Stimulated activated CD4-positive, alpha-beta T cell treated with anti-CD3 and anti-CD28 coated beads, Interleukin-2, amount 100 ng/mL, for 48 hours (primary cell): ENCODE measurements at regions not wholly inside any gene's neighbourhood (a gene's known extent, or its start where the extent isn't known, plus 50 kb on each side); places are given as distances from the start of the nearest gene placed in this dataset.
A peak's percentile ranks its signal among the peaks of the same experiment; 100 is the strongest.
"Not testable (repeated sequence)": the region's sequence is repeated elsewhere in the genome, so short reads cannot be mapped to it uniquely, and the experiment has no call there.

Experiments used
- DNase-seq, 2 donors: peaks; one replicate each; pipeline ENCODE4 v3.0.0-alpha.2; 2020

GRCh38 chr20:57779401-57780003, 69.7 kb upstream of the PMEPA1 start:
- DNase-seq, result no peak

GRCh38 chr20:57777911-57778310, 68.1 kb upstream of the PMEPA1 start:
- no peak for DNase-seq

DNA sequence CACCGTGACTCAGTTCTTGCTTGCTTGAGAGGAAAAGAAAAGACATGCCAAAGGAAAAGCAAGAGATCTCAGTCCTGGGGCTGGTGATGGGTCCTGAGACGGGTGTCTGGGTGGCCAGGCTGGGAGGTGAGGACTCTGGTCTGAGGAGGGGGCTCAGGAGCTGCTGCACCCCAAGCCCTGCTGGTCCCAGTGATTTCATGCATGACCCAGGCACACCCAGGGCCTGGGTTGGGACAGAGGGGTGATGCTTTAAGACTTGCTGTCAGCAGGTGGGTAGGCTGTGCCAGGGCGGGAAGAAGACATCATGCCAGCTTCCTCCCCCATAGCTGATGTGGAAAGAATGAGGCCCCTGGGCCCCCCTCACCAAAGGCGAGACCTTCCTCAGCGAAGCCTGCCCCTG, 65.1 kb upstream of the PMEPA1 start:
- no peak for DNase-seq

DNA sequence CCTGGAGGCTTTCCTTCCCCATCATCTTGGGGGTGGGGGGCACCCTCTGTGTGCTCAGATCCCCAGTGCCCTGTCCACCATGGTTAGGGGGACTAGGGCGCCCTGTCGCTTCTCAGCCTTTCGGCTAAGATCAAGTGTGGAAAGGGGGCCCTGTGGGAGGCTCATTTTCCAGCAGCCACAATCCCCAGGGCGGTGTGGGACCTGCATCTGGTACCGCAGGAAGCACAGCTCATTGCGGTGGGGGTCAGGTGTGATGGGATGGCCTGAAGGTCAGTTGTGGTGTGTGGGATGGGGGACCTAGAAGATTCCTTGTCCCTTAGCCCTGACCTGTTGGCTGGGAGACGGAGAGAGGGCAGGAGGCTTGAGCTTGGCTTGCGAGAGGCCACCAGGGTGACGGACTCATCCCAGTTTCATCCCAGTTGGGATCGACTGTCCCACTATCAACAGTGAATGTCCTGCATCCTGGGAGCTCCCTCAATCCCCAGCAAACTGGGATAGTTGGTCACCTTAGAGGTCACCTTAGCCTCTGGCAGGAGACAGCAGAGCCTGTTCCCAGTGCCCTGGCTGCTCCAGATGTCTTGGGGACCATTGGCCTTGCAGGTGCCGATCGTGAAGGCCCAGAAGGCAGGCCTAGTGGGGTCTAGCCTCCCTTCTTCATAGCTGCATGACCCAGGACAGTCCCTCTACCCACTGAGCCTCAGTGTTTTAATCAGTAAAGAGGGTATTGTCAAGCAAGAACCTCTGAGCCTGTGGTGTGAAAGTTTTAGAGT, 64.5 kb upstream of the PMEPA1 start:
- DNase-seq, result no peak

GRCh38 chr20:57773059-57773815, 63.4 kb upstream of the PMEPA1 start:
- DNase-seq, result no peak

GRCh38 chr20:57772349-57772964, 62.6 kb upstream of the PMEPA1 start:
- DNase-seq, result peak in 1 of 2 donors; percentile 2

DNA sequence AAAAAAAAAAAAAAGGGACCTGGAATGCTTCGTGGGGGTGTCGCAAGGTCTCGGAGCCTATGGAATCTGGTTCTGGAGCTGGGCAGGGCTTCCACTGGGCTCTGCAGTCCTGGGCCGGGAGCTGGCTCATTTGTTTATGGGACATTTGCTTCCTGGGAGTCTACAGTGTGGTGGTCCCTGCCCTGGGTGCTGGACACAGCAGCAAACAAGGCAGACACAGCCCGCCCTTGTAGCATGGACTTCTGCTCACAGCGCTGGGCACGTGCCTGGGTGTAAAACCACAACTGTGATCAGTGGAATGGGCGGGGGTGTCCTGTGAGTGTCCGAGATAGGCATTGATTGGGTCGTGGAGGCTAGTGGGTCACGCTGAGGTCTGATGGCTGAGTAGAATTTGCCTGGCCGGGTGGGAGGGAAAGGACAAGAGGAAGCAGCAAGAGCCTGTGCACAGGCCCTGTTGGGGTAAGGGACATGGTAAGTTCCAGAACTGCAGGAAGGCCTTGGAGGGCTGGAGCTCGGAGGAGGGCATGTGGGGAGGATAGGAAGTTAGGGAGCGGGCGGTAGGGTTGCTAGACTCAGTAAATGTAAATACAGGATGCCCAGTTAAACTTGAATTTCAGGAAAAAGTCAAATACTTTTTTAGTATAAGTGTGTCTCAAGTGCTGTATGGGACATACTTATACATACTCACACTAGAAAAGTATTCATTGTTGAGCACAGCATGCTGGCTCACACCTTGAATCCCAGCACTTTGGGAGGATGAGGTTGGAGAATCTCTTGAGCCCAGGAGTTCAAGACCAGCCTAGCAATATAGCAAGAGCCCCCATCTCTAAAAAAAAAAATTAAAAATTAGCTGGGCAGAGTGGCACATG, 61.3 kb upstream of the PMEPA1 start:
- no peak for DNase-seq

GRCh38 chr20:57770401-57770800, 60.6 kb upstream of the PMEPA1 start:
- not testable (repeated sequence) for DNase-seq

DNA sequence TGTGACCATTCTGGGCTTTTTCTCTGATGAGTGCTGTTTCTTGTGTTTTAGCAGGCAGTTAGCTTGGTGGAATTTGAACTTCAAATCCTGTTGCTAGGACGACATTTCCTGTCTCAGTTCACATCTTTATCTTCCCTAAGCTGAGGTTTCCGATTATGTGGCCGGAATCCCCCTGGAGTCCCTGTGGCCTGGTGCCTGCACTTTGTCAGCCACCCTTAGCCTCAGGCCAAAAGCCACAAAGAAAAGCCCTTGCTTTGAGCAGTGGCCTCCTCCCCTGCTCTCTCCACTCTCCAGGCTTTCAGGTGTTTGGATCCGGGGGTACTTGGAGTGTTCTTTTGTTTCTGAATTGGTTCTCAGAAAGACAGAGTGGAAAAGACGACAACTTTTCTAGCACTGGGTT, 59.9 kb upstream of the PMEPA1 start:
- no peak for DNase-seq

DNA sequence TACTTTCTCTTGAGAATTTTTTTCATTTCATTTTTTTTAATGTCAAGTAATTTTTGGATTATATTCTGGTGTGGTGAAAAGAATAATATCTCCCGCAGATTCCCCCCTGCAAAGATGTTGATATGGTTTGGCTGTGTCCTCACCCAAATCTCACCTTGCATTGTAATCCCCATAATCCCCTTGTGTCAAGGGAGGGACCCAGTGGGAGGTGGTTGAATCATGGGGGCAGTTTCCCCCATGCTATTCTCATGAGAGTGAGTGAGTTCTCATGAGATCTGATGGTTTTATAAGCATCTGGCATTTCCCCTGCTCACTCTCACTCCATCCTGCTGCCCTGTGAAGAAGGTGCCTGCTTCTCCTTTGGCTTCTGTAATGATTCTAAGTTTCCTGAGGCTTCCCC, 58.7 kb upstream of the PMEPA1 start:
- DNase-seq, result no peak

- DNase-seq, result no peak
Measured at GRCh38 chr20:57767441-57767840, 57.6 kb upstream of the PMEPA1 start.

DNA sequence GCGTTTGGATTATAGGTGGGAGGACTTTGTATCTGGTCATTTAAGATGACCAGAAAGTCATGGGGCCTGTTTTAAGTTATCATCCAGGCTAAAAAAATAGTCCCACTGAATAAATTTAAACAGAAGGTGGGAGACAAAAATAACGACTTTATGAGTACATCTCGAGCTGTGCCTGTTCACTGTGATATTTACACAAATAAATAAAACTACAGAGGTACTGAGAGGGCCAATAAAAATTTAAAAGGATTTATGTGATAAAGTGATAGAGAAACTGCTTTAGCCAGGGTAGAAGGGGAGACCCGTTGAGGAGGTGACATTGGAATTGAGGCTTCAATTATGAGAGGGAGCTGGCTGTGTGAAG, 53.4 kb upstream of the PMEPA1 start:
- no peak for DNase-seq

- DNase-seq, result no peak
Measured at GRCh38 chr20:57762531-57763234, 52.9 kb upstream of the PMEPA1 start.

- DNase-seq, result no peak
Measured at GRCh38 chr20:57761413-57761734, 51.6 kb upstream of the PMEPA1 start.

DNA sequence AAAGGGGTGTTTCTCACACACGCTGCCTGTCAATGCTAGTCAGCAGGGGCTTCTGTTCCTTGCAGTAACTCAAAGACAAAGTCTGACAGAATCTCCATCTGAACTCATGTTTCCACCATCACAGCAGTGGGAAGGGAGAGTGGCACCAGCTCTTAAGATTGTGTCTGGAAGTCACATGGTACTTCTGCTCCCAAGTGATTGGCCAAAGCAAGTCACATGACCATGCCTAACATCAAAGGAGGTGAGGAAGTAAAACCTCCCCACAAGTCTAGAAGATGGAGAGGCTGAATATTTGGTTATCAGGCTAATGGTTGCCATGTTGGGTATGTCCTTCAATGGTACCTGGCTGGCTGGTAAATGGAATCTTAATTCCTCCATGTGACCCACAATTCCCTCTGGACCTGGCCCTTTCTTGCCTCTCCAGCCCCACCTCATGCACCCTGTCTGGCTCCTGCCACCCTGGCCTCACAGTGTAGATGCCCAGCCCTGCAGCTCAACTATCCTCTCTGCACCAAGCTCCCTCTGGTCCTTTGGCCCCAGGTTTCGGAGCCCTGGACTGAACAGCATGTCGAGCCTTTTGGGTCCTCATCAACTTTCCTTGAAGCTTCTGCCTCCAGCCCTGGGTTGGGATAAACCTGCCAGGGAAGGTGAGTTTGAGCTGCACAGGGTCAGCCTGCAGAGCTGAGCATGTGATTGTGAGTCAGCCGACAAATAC, 51.0 kb upstream of the PMEPA1 start:
- DNase-seq, result no peak

- DNase-seq, result no peak
Measured at GRCh38 chr20:57759724-57760123, 49.9 kb upstream of the PMEPA1 start.
